Activated CD8-positive, alpha-beta memory T cell treated with anti-CD3 and anti-CD28 coated beads, Interleukin-2, amount 50 U/mL, for 4 hours (primary cell): ENCODE measurements at regions not wholly inside any gene's neighbourhood (a gene's known extent, or its start where the extent isn't known, plus 50 kb on each side); places are given as distances from the start of the nearest gene placed in this dataset.

Source experiments
- DNase-seq: peaks from one replicate; pipeline ENCODE4 v3.0.0-alpha.2; 2020

DNA sequence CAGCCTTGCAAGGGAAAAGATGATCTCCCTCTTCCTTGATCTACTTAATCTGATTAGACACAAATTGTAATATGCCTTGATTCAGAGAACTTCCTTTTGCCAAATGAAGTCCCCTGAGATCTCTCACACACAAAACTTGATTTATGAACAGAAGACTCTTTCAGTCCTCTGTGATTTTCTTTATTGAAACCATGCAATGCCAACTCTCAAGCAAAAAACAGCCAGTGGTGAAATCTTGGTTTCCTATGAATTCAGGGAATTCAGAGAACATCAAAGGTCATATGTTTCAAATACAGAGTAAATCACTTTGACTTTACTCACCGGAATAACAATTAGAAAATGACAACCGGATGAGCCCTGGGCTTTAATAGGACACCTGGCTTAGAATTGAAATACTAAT, 211.7 kb downstream of the ABHD5 start:
- DNase-seq = no peak

DNA sequence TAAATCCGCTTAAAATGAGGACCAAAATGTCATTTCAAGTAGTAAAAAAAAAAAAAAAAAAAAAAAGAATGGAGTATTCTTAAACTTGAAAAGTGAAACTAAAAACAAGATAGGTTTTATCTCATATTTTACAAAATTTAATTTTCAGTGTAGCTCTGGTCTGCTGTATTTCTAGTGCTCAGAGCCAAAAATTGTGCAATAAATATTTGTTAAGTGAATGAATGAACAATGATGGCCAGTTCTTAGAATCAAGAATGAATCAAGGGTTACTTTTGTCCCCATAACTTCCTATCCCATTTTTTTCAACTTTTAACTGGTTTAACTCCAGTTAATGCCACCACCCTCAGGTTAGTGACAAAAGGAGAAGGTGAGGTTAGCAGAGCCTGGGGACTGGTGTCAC, 214.4 kb downstream of the ABHD5 start:
- DNase-seq = no peak

DNA sequence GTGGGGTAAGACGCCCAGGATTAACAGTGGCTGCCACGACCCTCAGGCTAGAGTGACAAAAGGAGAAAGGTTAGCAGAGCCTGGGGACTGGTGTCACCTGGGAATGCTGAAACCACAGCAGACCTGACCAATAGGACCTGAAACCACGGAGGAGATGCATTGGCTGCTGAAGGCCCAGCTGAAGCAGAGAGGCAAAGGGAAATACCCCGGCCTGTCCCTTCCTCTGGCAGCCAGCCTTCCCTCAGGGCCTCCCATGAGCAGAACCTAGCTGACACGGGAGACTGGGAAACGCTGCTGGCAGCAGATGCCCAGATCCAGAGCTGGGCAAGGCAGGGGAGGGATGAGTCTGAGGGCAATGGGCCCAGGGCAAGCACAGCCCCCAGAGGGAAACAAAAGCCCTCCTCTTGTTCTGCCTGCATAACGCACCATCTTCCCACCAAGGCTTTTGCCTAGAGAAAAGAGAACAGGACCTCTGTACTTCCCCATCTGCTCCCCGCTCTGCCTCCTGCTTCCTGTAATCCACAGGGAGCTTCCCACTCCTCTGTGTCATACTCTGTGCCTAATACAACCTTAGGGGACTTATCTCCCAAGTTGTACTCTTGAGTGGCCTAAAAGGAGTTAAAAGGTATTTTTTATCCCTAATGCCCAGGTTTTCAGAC, 216.2 kb downstream of the ABHD5 start:
- DNase-seq = no peak

DNA sequence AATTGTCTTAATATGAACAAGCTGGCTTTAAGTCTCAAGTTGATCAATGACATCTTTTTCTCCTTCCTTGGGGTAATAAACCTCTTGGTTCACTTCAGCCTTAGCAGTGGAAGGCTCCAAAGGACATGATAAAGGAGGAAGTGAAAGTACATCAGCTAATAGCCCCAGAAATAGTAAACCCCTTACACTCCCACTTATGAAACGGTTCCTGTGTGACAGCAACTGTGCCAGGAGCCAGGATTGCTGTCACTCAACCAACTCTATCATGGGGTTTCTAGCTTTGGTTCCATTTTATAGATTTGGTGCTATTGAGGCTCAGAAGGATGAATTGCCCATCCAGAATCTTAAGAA, 216.7 kb downstream of the ABHD5 start:
- no peak for DNase-seq

DNA sequence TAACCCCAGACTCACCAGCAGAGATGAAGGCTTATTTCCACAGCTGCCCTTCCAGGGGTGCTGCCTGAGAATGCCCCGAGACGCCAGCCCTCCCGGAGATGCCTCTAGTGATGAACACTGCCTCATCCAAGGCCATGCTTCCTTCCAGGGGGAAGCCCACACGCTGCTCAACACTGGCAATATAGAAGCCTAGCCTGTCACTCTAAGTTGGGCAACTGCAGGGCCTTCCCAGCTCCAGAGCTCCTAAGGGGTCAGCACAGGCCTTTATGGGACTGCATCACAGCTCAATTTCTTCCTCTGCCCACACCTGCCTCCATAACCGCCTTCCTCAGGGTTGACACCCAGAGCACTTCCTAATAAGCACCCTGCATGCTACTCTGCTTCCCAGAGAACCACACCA, 217.7 kb downstream of the ABHD5 start:
- DNase-seq = no peak

DNA sequence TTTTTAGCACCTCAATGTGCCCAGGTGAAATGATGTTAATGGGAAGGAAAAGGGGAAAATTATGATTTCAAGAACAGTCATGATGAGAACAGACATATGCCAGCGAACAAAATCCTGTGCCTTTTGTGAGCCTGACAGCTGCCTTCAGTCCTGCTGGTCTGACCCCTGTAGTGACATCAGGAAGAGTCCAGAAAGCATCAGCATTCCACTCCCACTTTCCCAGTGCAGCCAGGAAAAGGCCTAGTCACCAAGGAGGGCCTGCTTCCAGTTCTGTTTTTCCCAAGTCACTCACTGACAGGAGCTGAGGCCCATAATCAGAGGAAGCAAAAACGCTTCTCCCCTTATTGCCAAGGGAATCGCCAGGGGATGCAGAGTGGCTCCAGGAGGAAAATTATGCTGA, 218.4 kb downstream of the ABHD5 start:
- no peak for DNase-seq

DNA sequence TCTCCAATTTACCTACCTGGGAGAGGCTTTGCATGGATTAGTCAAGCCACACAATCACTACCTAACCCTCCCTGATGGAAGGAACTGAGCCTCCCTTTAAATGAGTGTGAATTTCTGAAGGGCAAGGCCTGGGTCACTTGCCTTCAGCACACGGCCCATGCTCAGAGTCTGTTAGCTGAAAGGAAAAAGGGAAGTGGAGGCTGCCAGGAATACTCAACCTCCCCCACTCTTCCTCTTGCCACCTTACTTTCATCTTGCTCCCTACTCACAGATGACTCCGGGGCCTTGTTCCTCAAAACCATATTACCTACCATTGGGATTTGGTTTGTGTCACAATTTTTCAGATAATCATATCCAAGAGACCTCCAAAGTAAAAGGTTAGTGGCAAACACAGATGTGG, 220.0 kb downstream of the ABHD5 start:
- DNase-seq = no peak

DNA sequence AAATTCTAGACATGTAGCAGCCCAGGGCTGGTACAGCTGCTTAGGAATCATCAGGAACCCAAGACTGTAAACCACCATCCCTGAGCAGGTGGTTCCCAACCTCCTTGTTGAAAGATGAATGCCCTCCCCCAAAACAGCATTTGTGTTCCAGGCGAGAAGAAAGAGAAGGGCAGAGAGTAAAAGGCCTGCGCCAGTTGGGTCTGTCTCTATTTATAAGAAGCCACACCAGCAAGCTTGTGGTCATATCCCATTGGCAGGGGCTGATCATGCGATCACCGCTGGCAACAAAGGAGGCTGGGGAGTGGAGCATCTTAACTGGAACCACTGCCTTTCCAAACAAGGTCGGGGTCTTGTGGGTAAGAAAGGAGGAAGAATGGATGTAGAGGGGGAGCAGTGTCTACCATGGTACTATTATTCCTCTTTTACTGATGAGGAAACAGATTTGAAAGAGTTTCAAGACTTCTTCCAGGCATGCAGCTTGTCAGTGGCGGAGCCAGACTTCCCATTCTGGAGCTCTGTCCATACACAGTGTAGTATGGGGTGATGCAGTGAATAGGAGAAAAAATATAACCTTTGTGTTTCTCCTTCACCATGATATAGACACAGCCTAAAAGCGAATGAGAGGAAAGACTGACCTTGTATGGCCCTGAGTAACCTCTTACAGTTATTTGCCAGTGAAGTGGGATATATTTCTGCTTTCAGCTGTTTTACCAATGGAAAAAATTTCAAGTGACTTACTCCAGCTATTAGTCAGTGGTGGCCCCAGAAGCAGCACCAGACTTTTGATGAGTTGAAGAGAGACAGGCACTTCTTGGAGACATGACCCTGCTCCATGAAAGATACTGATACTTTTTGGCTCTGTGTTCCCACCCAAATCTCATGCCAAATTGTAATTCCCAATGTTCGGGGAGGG, 222.6 kb downstream of the ABHD5 start:
- DNase-seq = no peak

DNA sequence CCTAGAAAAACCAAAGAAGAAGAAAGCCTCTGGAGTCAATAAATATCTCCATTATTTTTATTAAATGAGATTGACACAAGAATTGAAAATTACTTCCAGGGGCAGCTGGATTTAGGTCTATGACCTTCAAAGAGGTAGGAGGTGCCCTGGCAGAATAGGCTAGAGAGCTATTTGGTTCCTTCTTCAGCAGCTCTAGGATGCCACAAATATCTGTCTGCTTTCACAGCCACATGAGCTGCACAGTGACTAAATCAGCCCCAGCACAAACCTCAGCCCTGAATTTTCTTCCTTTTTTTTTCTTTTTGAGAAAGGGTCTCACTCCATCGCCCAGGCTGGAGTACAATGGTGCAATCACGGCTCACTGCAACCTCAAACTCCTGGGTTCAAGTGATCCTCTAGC, 223.5 kb downstream of the ABHD5 start:
- DNase-seq = no peak

DNA sequence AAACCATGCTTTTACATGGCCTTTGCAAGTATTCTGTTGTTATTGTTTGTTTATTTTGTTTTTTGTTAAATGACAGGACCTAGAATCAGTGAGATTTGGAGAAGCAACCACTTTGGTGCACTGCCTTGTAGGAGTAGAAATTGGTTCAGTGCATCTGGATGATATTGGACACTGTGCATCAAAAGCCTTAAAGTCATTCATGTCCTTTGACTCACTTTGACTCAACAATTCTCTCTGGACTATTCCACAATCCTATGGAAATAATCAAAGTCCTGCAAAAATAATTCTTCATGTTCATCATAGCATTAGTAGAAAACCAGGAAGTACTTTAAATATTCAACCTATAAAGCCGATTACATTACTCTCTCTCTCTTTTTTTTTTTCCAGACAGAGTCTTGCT, 224.8 kb downstream of the ABHD5 start:
- DNase-seq = no peak

DNA sequence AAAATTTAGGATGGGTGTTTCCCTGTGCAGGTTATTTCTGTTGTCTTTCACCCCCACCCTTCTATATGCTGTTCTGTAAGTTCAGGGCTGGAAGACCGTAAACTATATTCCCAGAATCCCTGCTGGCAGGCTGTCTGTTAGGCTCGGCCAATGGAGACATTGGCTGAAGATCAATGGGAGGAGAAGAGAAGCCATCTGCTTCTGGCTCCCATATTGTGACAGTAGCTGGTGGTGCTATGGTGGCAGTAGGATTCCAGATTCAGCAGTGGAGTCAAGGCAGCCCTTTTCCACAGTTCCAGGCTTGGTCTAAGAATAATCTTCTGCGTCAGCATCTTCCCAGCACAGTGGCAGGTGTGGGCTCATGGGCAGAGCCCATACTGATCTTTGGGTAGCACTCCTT, 226.6 kb downstream of the ABHD5 start:
- DNase-seq = no peak

DNA sequence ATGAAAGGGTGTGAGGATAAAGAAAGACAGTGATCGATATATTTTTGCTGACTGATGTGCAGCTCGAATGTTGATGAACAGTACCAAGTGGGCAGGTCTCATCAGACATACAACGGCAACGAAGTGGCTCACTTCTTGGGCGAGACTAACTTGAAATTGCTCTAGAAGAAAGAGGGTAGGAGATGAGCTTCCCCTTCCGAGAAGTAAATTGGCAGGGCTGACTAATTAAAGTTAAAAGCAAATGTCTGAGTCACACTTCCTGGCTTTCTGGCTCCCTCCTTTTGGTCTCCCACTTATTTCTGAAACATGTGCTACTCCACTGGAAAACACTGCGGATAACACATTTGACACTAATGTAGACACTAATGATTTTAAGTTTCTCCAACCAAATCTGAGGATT, 228.3 kb downstream of the ABHD5 start:
- DNase-seq = no peak

DNA sequence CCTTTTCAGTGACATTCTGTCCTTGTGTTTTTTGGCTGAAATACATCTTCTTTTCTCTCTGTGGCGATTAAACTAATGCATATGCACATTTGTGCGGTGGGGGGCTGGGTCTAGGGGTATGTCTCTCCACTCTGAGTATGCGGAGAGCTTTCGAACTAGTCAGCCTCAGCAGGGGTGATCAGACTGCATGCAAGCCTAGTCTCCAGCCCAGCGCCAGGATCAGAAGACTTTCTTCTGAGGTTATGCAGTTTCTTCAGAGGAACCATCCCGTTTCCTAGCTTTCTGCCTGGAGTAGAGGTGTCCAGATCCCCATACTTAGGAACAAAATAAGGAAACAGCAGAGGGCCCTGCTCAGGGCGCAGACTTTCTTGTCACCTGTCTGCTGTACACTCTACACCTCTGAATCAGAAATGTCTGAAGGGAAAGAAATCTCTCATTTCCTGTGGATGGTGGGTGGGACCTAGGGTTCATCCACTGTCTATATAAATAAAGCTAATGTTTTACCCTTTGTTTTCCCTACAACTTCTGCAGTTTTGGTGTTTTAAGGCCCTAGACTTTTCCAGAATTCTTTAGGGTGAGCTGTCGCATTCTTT, 230.4 kb downstream of the ABHD5 start:
- no peak for DNase-seq

DNA sequence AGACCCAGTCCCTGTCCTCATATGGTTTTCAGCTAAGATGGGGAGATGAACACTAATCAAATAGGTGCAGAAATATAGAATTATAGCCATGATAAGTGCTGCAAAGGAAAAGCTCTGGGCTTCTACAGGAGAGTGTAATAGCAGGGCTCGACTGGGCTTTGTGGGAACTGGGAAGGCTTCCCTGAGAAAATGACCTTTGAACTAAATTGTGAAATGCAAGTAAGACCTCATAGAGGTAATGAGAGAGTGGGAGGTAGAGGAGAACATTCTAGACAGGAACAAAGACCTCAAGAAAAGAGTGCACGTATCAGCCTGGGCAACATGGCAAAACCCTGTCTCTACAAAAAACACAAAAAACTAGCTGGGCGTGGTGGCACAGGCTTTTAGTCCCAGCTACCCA, 231.6 kb downstream of the ABHD5 start:
- DNase-seq = no peak

DNA sequence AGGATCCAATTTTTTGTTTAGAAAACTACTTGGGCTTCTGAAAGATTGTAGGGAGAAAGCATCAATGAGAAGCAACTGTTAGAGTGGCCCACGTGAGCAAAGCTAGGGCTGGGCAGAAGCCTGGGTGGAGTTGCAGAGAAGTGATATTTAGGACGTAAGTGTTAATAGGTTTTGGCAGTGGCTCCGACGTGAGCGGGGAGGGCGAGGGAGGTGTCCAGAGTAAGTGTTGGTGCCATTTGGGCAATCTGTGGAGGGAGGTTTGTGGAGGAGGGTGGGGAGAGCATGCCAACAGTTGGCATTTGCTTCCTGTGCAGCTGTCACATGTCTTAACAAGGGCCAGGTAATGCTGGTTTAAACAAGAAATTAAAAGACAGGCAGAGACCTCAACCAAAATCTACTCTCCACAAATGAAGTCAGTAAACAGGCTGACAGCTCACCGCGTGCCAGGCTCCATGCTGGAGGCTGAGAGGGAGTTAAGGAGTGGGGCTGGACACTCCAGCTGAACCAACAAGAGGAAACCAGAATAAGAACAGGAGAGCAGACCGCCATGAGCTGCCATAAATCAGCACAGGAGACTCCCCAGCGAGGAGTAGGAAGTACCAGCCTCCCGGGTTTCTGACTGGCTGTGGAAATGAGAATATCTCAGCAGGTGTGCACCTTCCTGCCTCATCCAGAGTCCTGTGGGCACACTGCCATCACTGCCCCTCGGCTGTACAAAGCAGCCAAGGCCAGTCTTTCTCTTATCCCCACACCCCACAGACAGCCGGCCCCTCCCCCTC, 232.6 kb downstream of the ABHD5 start:
- DNase-seq = no peak

DNA sequence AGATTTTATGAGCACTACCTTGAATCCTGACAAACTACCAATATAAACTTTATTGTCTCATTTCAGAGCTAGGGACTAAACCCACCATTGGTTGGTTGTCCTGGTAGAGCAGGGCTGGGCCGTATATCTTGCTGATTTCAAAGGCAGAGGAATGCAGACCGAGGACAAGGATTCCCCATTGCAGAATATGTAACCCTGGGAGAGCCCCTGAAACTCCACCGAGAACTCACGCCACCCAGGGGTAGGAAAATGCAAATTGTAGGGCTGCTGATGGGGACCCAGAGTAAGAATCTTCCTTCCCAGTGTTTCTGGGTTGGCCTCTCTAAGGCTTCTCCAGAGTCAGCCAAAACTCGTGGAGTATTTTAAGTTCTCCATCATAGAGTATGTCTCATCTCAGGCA, 235.3 kb downstream of the ABHD5 start:
- no peak for DNase-seq

DNA sequence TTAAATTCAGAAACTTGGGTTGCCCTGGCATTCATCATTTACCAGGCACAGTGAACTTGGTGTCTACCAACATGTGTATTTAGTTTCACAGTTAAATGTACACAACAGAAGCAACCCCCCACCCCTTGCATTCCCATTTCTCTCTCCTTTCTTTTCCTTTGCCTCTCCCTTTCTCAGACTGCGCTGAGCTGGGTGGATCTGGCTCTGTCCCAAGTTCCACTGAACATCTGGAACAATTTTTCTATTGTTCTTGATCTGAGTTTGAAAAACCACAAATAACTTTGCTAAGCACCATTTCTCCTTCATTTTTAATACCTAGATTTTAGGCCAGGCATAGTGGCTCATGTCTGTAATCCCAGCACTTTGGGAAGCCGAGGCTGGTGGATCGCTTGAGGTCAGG, 242.2 kb downstream of the ABHD5 start:
- no peak for DNase-seq

DNA sequence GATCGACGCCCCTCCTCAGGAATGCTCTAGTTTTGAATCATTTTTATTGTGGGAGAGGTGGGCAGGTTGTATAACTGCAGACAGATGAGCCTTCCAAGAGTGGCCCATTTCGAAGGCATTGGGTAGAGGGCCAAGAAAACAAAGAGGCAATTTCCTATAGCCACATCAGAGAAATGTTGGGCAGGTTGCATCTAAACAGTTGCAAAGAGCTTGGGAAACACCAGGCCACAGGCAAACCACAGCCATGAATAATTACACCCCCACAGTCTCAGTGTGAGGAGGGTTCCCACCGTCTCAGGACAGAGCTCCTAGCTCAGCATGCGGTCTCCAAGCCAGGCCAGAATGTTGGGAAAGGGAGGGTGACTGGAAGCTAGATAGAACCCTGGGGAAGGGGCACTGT, 257.3 kb downstream of the ABHD5 start:
- DNase-seq = no peak

DNA sequence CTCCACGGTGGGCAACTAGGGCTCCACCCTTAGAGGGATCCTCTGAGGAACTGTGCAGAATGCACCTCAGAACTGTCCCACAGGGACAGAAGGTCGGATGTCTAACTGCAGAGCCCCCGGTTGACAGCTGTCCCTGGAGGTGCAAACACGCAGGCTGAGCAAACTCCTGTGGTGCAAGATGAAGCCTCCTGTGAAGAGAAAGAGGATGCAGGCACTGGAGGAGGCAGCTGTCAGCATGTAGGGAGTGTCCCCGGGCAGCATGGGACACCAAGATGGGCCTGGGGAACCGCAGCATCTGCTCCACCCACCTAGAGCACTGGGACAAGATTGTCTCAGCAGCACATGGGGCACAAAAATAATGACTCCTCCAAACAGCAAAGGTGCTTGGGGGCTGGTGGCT, 258.9 kb downstream of the ABHD5 start:
- no peak for DNase-seq

DNA sequence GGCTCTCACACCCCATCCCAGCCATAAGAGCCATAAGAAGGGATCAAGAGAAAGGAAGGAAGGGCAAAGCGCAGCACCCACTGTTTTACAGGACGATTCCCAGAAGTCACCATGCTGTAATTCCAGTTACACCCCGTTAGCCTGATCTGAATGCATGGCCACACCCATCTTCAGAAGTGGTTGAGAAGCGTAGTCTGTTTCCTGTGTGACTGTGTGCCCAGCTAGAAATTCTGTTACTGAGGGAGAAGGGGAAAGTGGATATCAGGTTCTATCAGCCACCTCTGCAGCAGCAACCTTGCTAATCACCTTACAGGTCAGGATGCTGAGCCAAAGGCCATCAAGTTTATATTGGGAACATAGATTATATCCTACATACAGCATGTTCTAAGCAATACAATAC, 260.0 kb downstream of the ABHD5 start:
- no peak for DNase-seq

DNA sequence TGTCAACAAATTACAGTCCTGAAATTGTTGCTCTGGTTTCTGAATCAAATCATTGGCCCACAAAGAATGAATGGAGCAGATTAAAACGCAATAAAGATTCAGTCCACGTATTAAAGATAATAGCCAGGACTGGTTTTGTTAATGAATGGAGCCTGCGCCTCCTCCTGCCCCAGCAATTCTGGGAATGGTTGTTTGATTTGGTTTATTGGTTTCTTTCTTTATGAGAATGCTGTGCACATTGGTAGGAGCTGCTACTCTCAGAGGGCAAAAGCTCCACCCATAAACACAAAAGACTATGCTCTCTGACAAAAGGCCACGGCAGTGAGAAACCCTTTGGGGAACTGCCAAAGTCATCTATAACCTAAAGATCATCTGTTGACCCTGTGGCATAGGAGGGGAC, 261.1 kb downstream of the ABHD5 start:
- no peak for DNase-seq

DNA sequence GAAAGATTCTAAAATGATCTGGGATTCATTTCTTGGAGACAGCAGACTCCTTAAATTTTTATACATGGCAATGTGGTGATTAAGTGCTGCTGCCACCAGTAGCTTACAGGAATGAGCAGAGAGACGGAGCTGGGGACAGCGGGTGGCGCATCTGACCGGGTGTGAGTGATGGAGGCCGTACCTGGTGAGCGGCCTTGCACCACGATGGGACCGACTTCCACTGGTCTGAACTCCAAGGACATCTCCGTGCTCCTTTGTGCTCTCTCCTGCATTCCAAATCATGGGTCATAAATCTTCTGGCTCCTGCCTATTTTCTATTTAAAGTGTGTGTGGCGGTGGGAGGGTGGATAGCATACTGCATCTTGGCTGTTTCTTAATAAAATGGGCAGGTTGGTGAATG, 262.6 kb downstream of the ABHD5 start:
- no peak for DNase-seq
